K562 (cell line): ENCODE measurements at regions not wholly inside any gene's neighbourhood (a gene's known extent, or its start where the extent isn't known, plus 50 kb on each side); places are given as distances from the start of the nearest gene placed in this dataset.

Experiments used
- ATAC-seq: fragments of 200-7000 bp; cut with Tn5 transposase; 3 replicates; pipeline ENCODE4 v1.9.1; 2020; ENCODE audit warnings: moderate library complexity
- BruUV-seq: library from RNA; stranded (reverse); fragments of 400-500 nt; replicated peaks from 2 replicates; lab custom pipeline; 2021; lab: Mats Ljungman, UMichigan
- CTCF ChIA-PET: fragments of 300-600 bp; formaldehyde crosslinking; extraction: SDS; loops from one replicate; lab custom pipeline; 2021; ENCODE audit warnings: low intra/inter-chr PET ratio; lab: Yijun Ruan, JAX
- POLR2A ChIA-PET: fragments of 300-600, 350-650 bp; sonication (Branson Sonifier 250); formaldehyde crosslinking; extraction: SDS; loops from one replicate; lab custom pipeline; 2021; ENCODE audit warnings: antibody characterized with exemption, inconsistent platforms; lab: Yijun Ruan, JAX
- DNase-seq, 4 experiments: peaks; one replicate each; pipeline versions ENCODE4 v3.0.0 to v3.0.0-alpha.2; 2011 to 2018; ENCODE audit warnings: low spot score in 3 of 4, mixed read lengths in 3 of 4; ENCODE audit errors: extremely low read depth in 1 of 4
- FAIRE-seq: peaks from 2 replicates; lab custom pipeline; 2011; peaks lifted over from hg19 to GRCh38; lab: Jason Lieb, UNC
- H2AFZ ChIP-seq: 2 replicates; pipeline ENCODE4 v1.6.0; 2011; ENCODE audit warnings: low read depth, low read length, control low read depth, inconsistent platforms
- H3K27ac ChIP-seq: fragments of 200-600 bp; 3 replicates; pipeline ENCODE4 v1.8.0; 2011; ENCODE audit warnings: low read depth, mild to moderate bottlenecking, control low read depth, inconsistent platforms, low read length, moderate library complexity, mixed read lengths; ENCODE audit errors: extremely low read depth
- H3K27me3 ChIP-seq, 2 experiments: fragments of 300-600 bp in 1 of 2; 2 replicates in 1 of 2; 3 replicates in 1 of 2; pipeline versions ENCODE4 v1.6.0 to v1.8.0; 2011; ENCODE audit warnings: inconsistent platforms in 2 of 2, low read length in 2 of 2, mild to moderate bottlenecking in 1 of 2, mixed read lengths in 1 of 2, moderate library complexity in 1 of 2; ENCODE audit not compliant: control insufficient read depth in 2 of 2, insufficient read depth in 2 of 2
- H3K36me3 ChIP-seq: fragments of 300-600 bp; 3 replicates; pipeline ENCODE4 v1.8.0; 2011; ENCODE audit warnings: mild to moderate bottlenecking, low read length, inconsistent platforms; ENCODE audit not compliant: control insufficient read depth, insufficient read depth
- H3K4me1 ChIP-seq, 2 experiments: fragments of 200-600 bp in 1 of 2; replicated peaks in 1 of 2; 2 replicates in 1 of 2; 3 replicates in 1 of 2; pipeline versions ENCODE4 v1.5.1 to v1.8.0; 2011; ENCODE audit warnings: inconsistent platforms in 2 of 2, low read length in 2 of 2, mild to moderate bottlenecking in 1 of 2, mixed read lengths in 1 of 2, moderate library complexity in 1 of 2; ENCODE audit not compliant: control insufficient read depth in 2 of 2, insufficient read depth in 2 of 2
- H3K4me2 ChIP-seq: 2 replicates; pipeline ENCODE4 v1.6.1; 2011; ENCODE audit warnings: low read length, control low read depth, inconsistent platforms, mixed read lengths; ENCODE audit not compliant: insufficient read depth
- H3K4me3 ChIP-seq: fragments of 200-600 bp; sonication (generic), shearing (Covaris generic); 2 replicates; pipeline ENCODE4 v1.5.1; 2016; ENCODE audit warnings: control low read depth, inconsistent platforms
- H3K79me2 ChIP-seq: fragments of 200-600 bp; 3 replicates; pipeline ENCODE4 v1.8.0; 2011; ENCODE audit warnings: low read length, inconsistent platforms; ENCODE audit not compliant: control insufficient read depth, insufficient read depth
- H3K9ac ChIP-seq, 2 experiments: 2 replicates each; pipeline versions ENCODE4 v1.6.0 to v1.6.1; 2011; ENCODE audit warnings: low read depth in 2 of 2, low read length in 2 of 2, control low read depth in 1 of 2, inconsistent platforms in 1 of 2, mild to moderate bottlenecking in 1 of 2, mixed read lengths in 1 of 2; ENCODE audit not compliant: insufficient read depth in 1 of 2
- H3K9me1 ChIP-seq: one replicate; pipeline ENCODE4 v1.6.0; 2011; ENCODE audit warnings: inconsistent platforms, mild to moderate bottlenecking, low read length, moderate library complexity; ENCODE audit not compliant: control insufficient read depth, insufficient read depth
- H3K9me3 ChIP-seq: replicated peaks from 2 replicates; pipeline ENCODE4 v1.5.1; 2011; ENCODE audit warnings: low read depth, low read length, inconsistent platforms; ENCODE audit not compliant: control insufficient read depth, insufficient read depth
- H4K20me1 ChIP-seq: replicated peaks from 2 replicates; pipeline ENCODE4 v1.6.1; 2011; ENCODE audit warnings: low read length, inconsistent platforms, mixed read lengths; ENCODE audit not compliant: control insufficient read depth, insufficient read depth
- E2F3 ChIP-seq: fragments of 250-450 bp; sonication (Bioruptor Pico); IDR thresholded peaks from 2 replicates; pipeline ENCODE4 v1.4.0; 2020; ENCODE audit warnings: mild to moderate bottlenecking
- FOXJ2 ChIP-seq: fragments of 200-800 bp; sonication (Bioruptor generic); IDR thresholded peaks from 2 replicates; pipeline ENCODE4 v1.6.1; 2016; ENCODE audit warnings: missing genetic modification characterization, missing compliant biosample characterization
- MBD1 ChIP-seq: fragments of 250-450 bp; sonication (Bioruptor Pico); IDR thresholded peaks from 2 replicates; pipeline ENCODE4 v1.8.0; 2022; ENCODE audit warnings: inconsistent platforms
- NELFE ChIP-seq: IDR thresholded peaks from 2 replicates; pipeline ENCODE4 v1.6.1; 2011; ENCODE audit warnings: mild to moderate bottlenecking; ENCODE audit not compliant: insufficient read depth, insufficient read length
- SIN3B ChIP-seq: fragments of 450-650 bp; IDR thresholded peaks from 2 replicates; pipeline ENCODE4 v1.6.1; 2017; ENCODE audit warnings: low read depth, mild to moderate bottlenecking, moderate library complexity
- SREBF2 ChIP-seq: sonication (generic); formaldehyde crosslinking; IDR thresholded peaks from 2 replicates; pipeline ENCODE4 v1.4.0; 2020; ENCODE audit warnings: mild to moderate bottlenecking, missing genetic modification reagents
- WGBS: fragments of 100-300 bp; shearing (Covaris generic); methylation state at CpG from one replicate; pipeline ENCODE4 v1.1.6; 2016; ENCODE audit warnings: low coverage, mixed read lengths; ENCODE audit not compliant: insufficient coverage; ENCODE audit errors: missing lambda C conversion rate; 5-methylcytosine and 5-hydroxymethylcytosine counted together
- in situ Hi-C: fragments of 300-500 bp; cut with MboI; formaldehyde crosslinking; loops from 4 replicates; pipeline ENCODE4 v1.15.0; 2018; ENCODE audit warnings: inconsistent platforms, mixed read lengths
- intact Hi-C: fragments of 100-400 bp; cut with micrococcal nuclease; formaldehyde crosslinking; loops from 2 replicates; pipeline ENCODE4 v1.14.2; 2022
- TF ChIP-seq, protein P1 (sequence below): fragments of 450-650 bp; formaldehyde crosslinking; IDR thresholded peaks from 2 replicates; pipeline ENCODE4 v1.4.0; 2020; ENCODE audit warnings: mild to moderate bottlenecking, mixed read lengths
- TF ChIP-seq, protein P2 (sequence below): IDR thresholded peaks from 3 replicates; pipeline ENCODE4 v1.6.1; 2011; ENCODE audit warnings: borderline replicate concordance, mild to moderate bottlenecking; ENCODE audit not compliant: insufficient read length, insufficient read depth
- TF ChIP-seq, protein P3 (sequence below): sonication (generic); formaldehyde crosslinking; IDR thresholded peaks from 2 replicates; pipeline ENCODE4 v1.8.0; 2022; ENCODE audit warnings: missing genetic modification reagents, mild to moderate bottlenecking, borderline replicate concordance

GRCh38 chr14:48140804-48141203 lies 465.4 kb upstream of the MDGA2 start:
- Histone ChIP-seq H3K9me1 (no peaks in the 10 kb centered on the region), H3K27ac (no peak overlapping the region), H3K79me2 (no peaks in the 10 kb centered on the region), H3K9me3 (no peaks in the 10 kb centered on the region), H3K9ac (no peak overlapping the region), H2AFZ (no peak overlapping the region), H3K4me3 (no peak overlapping the region), H3K36me3 (no peaks in the 10 kb centered on the region), H3K27me3 (no peaks in the 10 kb centered on the region), H3K4me2 (no peak overlapping the region), H3K4me1 (no peaks in the 10 kb centered on the region), H4K20me1 (no peaks in the 10 kb centered on the region)
- FAIRE-seq (no peak), ATAC-seq (no peak), DNase-seq (no peak)
- TF ChIP-seq, protein P1, sequence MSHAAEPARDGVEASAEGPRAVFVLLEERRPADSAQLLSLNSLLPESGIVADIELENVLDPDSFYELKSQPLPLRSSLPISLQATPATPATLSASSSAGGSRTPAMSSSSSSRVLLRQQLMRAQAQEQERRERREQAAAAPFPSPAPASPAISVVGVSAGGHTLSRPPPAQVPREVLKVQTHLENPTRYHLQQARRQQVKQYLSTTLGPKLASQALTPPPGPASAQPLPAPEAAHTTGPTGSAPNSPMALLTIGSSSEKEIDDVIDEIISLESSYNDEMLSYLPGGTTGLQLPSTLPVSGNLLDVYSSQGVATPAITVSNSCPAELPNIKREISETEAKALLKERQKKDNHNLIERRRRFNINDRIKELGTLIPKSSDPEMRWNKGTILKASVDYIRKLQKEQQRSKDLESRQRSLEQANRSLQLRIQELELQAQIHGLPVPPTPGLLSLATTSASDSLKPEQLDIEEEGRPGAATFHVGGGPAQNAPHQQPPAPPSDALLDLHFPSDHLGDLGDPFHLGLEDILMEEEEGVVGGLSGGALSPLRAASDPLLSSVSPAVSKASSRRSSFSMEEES (CRISPR knock-in tag), result no peak
- TF ChIP-seq FOXJ2 (no peak), E2F3 (CRISPR knock-in tag) (no peak), SIN3B (no peak), SREBF2 (CRISPR knock-in tag) (no peak), NELFE (no peak), MBD1 (no peak)
- TF ChIP-seq, protein P2, sequence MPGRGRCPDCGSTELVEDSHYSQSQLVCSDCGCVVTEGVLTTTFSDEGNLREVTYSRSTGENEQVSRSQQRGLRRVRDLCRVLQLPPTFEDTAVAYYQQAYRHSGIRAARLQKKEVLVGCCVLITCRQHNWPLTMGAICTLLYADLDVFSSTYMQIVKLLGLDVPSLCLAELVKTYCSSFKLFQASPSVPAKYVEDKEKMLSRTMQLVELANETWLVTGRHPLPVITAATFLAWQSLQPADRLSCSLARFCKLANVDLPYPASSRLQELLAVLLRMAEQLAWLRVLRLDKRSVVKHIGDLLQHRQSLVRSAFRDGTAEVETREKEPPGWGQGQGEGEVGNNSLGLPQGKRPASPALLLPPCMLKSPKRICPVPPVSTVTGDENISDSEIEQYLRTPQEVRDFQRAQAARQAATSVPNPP, result no peak
- TF ChIP-seq, protein P3, sequence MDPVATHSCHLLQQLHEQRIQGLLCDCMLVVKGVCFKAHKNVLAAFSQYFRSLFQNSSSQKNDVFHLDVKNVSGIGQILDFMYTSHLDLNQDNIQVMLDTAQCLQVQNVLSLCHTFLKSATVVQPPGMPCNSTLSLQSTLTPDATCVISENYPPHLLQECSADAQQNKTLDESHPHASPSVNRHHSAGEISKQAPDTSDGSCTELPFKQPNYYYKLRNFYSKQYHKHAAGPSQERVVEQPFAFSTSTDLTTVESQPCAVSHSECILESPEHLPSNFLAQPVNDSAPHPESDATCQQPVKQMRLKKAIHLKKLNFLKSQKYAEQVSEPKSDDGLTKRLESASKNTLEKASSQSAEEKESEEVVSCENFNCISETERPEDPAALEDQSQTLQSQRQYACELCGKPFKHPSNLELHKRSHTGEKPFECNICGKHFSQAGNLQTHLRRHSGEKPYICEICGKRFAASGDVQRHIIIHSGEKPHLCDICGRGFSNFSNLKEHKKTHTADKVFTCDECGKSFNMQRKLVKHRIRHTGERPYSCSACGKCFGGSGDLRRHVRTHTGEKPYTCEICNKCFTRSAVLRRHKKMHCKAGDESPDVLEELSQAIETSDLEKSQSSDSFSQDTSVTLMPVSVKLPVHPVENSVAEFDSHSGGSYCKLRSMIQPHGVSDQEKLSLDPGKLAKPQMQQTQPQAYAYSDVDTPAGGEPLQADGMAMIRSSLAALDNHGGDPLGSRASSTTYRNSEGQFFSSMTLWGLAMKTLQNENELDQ, result no peak
- intact Hi-C loops (no loop called here), in situ Hi-C loops (no loop called here)
- 6% methylated on average over 3 of the region's 3 CpGs for WGBS
- ChIA-PET CTCF (no interaction called here), POLR2A (no interaction called here)
- BruUV-seq, result no TSS peak
